ENCODE measurements at regions not wholly inside any gene's neighbourhood (a gene's known extent, or its start where the extent isn't known, plus 50 kb on each side); places are given as distances from the start of the nearest gene placed in this dataset.

- TF ChIP-seq POLR2AphosphoS5 (IDR thresholded peaks at IDR 0.05) = no peak
- no peak for TF ChIP-seq CTCF (IDR thresholded peaks at IDR 0.05 in 8 of 11, conservative IDR thresholded peaks at IDR 0.05 in 3 of 11)
Measured at GRCh38 chr2:71794611-71795010, 341.2 kb downstream of the DYSF start.

Measured in spleen (tissue), 7 donors.